GM23338 (cell line): ENCODE measurements at regions not wholly inside any gene's neighbourhood (a gene's known extent, or its start where the extent isn't known, plus 50 kb on each side); places are given as distances from the start of the nearest gene placed in this dataset.

ENCODE experiments used
- CREB1 ChIP-seq: fragments of 250-450 bp; sonication (Bioruptor Pico); IDR thresholded peaks from 2 replicates; pipeline ENCODE4 v1.5.0; 2020; ENCODE audit warnings: low read depth, mild to moderate bottlenecking, moderate library complexity
- EZH2 ChIP-seq: fragments of 200-600 bp; sonication (generic); IDR thresholded peaks from one replicate; pipeline ENCODE4 v1.8.0; 2017; ENCODE audit warnings: antibody characterized with exemption, mild to moderate bottlenecking, low read depth; ENCODE audit not compliant: unreplicated experiment
- EZH2phosphoT487 ChIP-seq: fragments of 200-600 bp; sonication (generic); IDR thresholded peaks from one replicate; pipeline ENCODE4 v1.8.1; 2018; ENCODE audit warnings: antibody characterized with exemption; ENCODE audit not compliant: unreplicated experiment
- JUNB ChIP-seq: IDR thresholded peaks from one replicate; pipeline ENCODE4 v1.6.1; 2016; ENCODE audit warnings: antibody characterized with exemption; ENCODE audit not compliant: unreplicated experiment
- POLR2AphosphoS5 ChIP-seq: IDR thresholded peaks from 2 replicates; pipeline ENCODE4 v1.6.1; 2016; ENCODE audit warnings: antibody characterized with exemption, low read depth
- ZNF114 ChIP-seq: fragments of 250-450 bp; sonication (Bioruptor Pico); IDR thresholded peaks from 2 replicates; pipeline ENCODE4 v1.5.0; 2020; ENCODE audit warnings: mild to moderate bottlenecking, moderate library complexity
- ZNF331 ChIP-seq: fragments of 250-450 bp; sonication (Bioruptor Pico); IDR thresholded peaks from 2 replicates; pipeline ENCODE4 v1.5.0; 2020; ENCODE audit warnings: low read depth, mild to moderate bottlenecking, moderate library complexity
- ZNF462 ChIP-seq: fragments of 250-450 bp; sonication (Bioruptor Pico); IDR thresholded peaks from 2 replicates; pipeline ENCODE4 v1.5.0; 2020; ENCODE audit warnings: mild to moderate bottlenecking, moderate library complexity
- TF ChIP-seq, protein P1 (sequence below): IDR thresholded peaks from one replicate; pipeline ENCODE4 v1.6.1; 2018; ENCODE audit warnings: antibody characterized with exemption; ENCODE audit not compliant: unreplicated experiment
- TF ChIP-seq, protein P2 (sequence below), 2 experiments: fragments of 200-600 bp in 1 of 2; sonication (generic) in 1 of 2; conservative IDR thresholded peaks; 2 replicates each; pipeline versions ENCODE4 v1.5.1 to v1.6.1; 2016 to 2017; ENCODE audit warnings: antibody characterized with exemption in 2 of 2, low read depth in 2 of 2, mild to moderate bottlenecking in 2 of 2, moderate library complexity in 1 of 2
- TF ChIP-seq, protein P3 (sequence below): IDR thresholded peaks from 2 replicates; pipeline ENCODE4 v1.6.1; 2016; ENCODE audit warnings: antibody characterized with exemption

DNA sequence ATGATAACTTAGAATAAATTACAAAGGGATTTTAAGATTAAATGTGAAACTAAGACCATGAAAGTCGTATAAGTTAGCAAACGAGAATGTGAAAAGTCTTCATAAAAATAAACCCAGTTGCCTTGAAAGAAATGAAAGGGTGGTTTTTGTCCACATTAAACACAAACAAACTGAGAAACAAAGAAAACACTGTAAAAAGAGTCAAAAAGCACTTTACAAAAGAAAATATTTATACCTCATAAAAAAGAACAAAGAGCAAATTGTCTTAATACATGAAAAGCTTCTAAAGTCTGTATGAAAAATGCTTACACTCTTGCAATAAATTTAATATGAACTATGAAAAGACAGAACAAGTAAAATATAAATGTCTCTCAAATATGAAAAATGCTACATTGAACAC is 865.9 kb upstream of the CADM2 start:
- TF ChIP-seq, protein P1, sequence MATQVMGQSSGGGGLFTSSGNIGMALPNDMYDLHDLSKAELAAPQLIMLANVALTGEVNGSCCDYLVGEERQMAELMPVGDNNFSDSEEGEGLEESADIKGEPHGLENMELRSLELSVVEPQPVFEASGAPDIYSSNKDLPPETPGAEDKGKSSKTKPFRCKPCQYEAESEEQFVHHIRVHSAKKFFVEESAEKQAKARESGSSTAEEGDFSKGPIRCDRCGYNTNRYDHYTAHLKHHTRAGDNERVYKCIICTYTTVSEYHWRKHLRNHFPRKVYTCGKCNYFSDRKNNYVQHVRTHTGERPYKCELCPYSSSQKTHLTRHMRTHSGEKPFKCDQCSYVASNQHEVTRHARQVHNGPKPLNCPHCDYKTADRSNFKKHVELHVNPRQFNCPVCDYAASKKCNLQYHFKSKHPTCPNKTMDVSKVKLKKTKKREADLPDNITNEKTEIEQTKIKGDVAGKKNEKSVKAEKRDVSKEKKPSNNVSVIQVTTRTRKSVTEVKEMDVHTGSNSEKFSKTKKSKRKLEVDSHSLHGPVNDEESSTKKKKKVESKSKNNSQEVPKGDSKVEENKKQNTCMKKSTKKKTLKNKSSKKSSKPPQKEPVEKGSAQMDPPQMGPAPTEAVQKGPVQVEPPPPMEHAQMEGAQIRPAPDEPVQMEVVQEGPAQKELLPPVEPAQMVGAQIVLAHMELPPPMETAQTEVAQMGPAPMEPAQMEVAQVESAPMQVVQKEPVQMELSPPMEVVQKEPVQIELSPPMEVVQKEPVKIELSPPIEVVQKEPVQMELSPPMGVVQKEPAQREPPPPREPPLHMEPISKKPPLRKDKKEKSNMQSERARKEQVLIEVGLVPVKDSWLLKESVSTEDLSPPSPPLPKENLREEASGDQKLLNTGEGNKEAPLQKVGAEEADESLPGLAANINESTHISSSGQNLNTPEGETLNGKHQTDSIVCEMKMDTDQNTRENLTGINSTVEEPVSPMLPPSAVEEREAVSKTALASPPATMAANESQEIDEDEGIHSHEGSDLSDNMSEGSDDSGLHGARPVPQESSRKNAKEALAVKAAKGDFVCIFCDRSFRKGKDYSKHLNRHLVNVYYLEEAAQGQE: no peak
- TF ChIP-seq, protein P2, sequence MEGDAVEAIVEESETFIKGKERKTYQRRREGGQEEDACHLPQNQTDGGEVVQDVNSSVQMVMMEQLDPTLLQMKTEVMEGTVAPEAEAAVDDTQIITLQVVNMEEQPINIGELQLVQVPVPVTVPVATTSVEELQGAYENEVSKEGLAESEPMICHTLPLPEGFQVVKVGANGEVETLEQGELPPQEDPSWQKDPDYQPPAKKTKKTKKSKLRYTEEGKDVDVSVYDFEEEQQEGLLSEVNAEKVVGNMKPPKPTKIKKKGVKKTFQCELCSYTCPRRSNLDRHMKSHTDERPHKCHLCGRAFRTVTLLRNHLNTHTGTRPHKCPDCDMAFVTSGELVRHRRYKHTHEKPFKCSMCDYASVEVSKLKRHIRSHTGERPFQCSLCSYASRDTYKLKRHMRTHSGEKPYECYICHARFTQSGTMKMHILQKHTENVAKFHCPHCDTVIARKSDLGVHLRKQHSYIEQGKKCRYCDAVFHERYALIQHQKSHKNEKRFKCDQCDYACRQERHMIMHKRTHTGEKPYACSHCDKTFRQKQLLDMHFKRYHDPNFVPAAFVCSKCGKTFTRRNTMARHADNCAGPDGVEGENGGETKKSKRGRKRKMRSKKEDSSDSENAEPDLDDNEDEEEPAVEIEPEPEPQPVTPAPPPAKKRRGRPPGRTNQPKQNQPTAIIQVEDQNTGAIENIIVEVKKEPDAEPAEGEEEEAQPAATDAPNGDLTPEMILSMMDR (conservative IDR thresholded peaks at IDR 0.05; ENCODE audit: low read depth in 2 of 2): no peak
- no peak for TF ChIP-seq POLR2AphosphoS5
- TF ChIP-seq EZH2: no peak
- no peak for TF ChIP-seq ZNF114
- TF ChIP-seq EZH2phosphoT487: no peak
- TF ChIP-seq ZNF462 (CRISPR knock-in tag): no peak
- TF ChIP-seq ZNF331 (CRISPR knock-in tag): no peak
- TF ChIP-seq CREB1 (CRISPR knock-in tag): no peak
- TF ChIP-seq, protein P3, sequence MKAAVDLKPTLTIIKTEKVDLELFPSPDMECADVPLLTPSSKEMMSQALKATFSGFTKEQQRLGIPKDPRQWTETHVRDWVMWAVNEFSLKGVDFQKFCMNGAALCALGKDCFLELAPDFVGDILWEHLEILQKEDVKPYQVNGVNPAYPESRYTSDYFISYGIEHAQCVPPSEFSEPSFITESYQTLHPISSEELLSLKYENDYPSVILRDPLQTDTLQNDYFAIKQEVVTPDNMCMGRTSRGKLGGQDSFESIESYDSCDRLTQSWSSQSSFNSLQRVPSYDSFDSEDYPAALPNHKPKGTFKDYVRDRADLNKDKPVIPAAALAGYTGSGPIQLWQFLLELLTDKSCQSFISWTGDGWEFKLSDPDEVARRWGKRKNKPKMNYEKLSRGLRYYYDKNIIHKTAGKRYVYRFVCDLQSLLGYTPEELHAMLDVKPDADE: no peak
- TF ChIP-seq JUNB: no peak
